Hematopoietic multipotent progenitor cell treated with erythropoietin and hydrocortisone succinate and interleukin-3 and kit ligand, for 17 days (in vitro differentiated cells): ENCODE measurements at regions not wholly inside any gene's neighbourhood (a gene's known extent, or its start where the extent isn't known, plus 50 kb on each side); places are given as distances from the start of the nearest gene placed in this dataset.

ENCODE experiments used
- DNase-seq: peaks from one replicate; pipeline ENCODE4 v3.0.0-alpha.2; 2015; ENCODE audit warnings: low spot score

- no peak for DNase-seq
Observed at GRCh38 chr16:9525037-9525436, 433.6 kb downstream of the HAPSTR1 start.

GRCh38 chr16:9526791-9527190 is 435.3 kb downstream of the HAPSTR1 start:
- no peak for DNase-seq

GRCh38 chr16:9527976-9528375 is 436.5 kb downstream of the HAPSTR1 start:
- no peak for DNase-seq

- DNase-seq: no peak
Observed at GRCh38 chr16:9528511-9529079, 437.2 kb downstream of the HAPSTR1 start.

GRCh38 chr16:9533042-9533441 is 441.6 kb downstream of the HAPSTR1 start:
- DNase-seq: no peak

- no peak for DNase-seq
Observed at GRCh38 chr16:9534759-9535158, 443.3 kb downstream of the HAPSTR1 start.

GRCh38 chr16:9536905-9537304 is 445.5 kb downstream of the HAPSTR1 start:
- DNase-seq: no peak

GRCh38 chr16:9539346-9539745 is 447.9 kb downstream of the HAPSTR1 start:
- DNase-seq: no peak

GRCh38 chr16:9541723-9542122 is 450.3 kb downstream of the HAPSTR1 start:
- no peak for DNase-seq

- DNase-seq: no peak
Observed at GRCh38 chr16:9542165-9542755, 450.8 kb downstream of the HAPSTR1 start.

GRCh38 chr16:9545522-9546437 is 454.3 kb downstream of the HAPSTR1 start:
- no peak for DNase-seq

GRCh38 chr16:9546438-9546786 is 455.0 kb downstream of the HAPSTR1 start:
- no peak for DNase-seq

- DNase-seq: no peak
Observed at GRCh38 chr16:9549487-9549886, 458.0 kb downstream of the HAPSTR1 start.

- no peak for DNase-seq
Observed at GRCh38 chr16:9555051-9555450, 463.6 kb downstream of the HAPSTR1 start.

- DNase-seq: no peak
Observed at GRCh38 chr16:9556949-9557665, 465.7 kb downstream of the HAPSTR1 start.

GRCh38 chr16:9557713-9558112 is 466.3 kb downstream of the HAPSTR1 start:
- DNase-seq: no peak

GRCh38 chr16:9566099-9566498 is 474.7 kb downstream of the HAPSTR1 start:
- DNase-seq: no peak

- no peak for DNase-seq
Observed at GRCh38 chr16:9567666-9568065, 476.2 kb downstream of the HAPSTR1 start.

- DNase-seq: no peak
Observed at GRCh38 chr16:9568261-9568660, 476.8 kb downstream of the HAPSTR1 start.

GRCh38 chr16:9570521-9570920 is 479.1 kb downstream of the HAPSTR1 start:
- no peak for DNase-seq

- no peak for DNase-seq
Observed at GRCh38 chr16:9578459-9578858, 487.0 kb downstream of the HAPSTR1 start.

GRCh38 chr16:9580025-9580424 is 488.6 kb downstream of the HAPSTR1 start:
- no peak for DNase-seq

GRCh38 chr16:9593440-9593839 is 502.0 kb downstream of the HAPSTR1 start:
- no peak for DNase-seq
